ENCODE measurements at regions not wholly inside any gene's neighbourhood (a gene's known extent, or its start where the extent isn't known, plus 50 kb on each side); places are given as distances from the start of the nearest gene placed in this dataset.
"Not testable (repeated sequence)": the region's sequence is repeated elsewhere in the genome, so short reads cannot be mapped to it uniquely, and the experiment has no call there.

- TF ChIP-seq CTCF, POLR2A (IDR thresholded peaks at IDR 0.05): not testable (repeated sequence)
- peak in 2 of 3 donors; percentile 64 to 74 for TF ChIP-seq POLR2AphosphoS5 (IDR thresholded peaks at IDR 0.05)
Observed at GRCh38 chr2:91766349-91767048, 3075.0 kb downstream of the RPIA start.
